ENCODE measurements at regions not wholly inside any gene's neighbourhood (a gene's known extent, or its start where the extent isn't known, plus 50 kb on each side); places are given as distances from the start of the nearest gene placed in this dataset.

GRCh38 chr2:14533131-14533757 is 99.3 kb upstream of the LRATD1 start:
- no peak for DNase-seq (ENCODE audit: low spot score)

GRCh38 chr2:14535156-14535555 is 97.4 kb upstream of the LRATD1 start:
- DNase-seq (ENCODE audit: low spot score) = no peak

GRCh38 chr2:14536976-14537375 is 95.5 kb upstream of the LRATD1 start:
- no peak for DNase-seq (ENCODE audit: low spot score)

GRCh38 chr2:14540015-14540414 is 92.5 kb upstream of the LRATD1 start:
- DNase-seq (ENCODE audit: low spot score) = no peak

- no peak for DNase-seq (ENCODE audit: low spot score)
Observed at GRCh38 chr2:14543284-14543683, 89.2 kb upstream of the LRATD1 start.

GRCh38 chr2:14544247-14544646 is 88.3 kb upstream of the LRATD1 start:
- DNase-seq (ENCODE audit: low spot score) = no peak

GRCh38 chr2:14547830-14548229 is 84.7 kb upstream of the LRATD1 start:
- no peak for DNase-seq (ENCODE audit: low spot score)

GRCh38 chr2:14550658-14551057 is 81.9 kb upstream of the LRATD1 start:
- DNase-seq (ENCODE audit: low spot score) = no peak

GRCh38 chr2:14551069-14551468 is 81.4 kb upstream of the LRATD1 start:
- DNase-seq (ENCODE audit: low spot score) = no peak

GRCh38 chr2:14552286-14552685 is 80.2 kb upstream of the LRATD1 start:
- DNase-seq (ENCODE audit: low spot score) = no peak

GRCh38 chr2:14552818-14553217 is 79.7 kb upstream of the LRATD1 start:
- no peak for DNase-seq (ENCODE audit: low spot score)

GRCh38 chr2:14554849-14555545 is 77.5 kb upstream of the LRATD1 start:
- no peak for DNase-seq (ENCODE audit: low spot score)

- DNase-seq (ENCODE audit: low spot score) = no peak
Observed at GRCh38 chr2:14557111-14557510, 75.4 kb upstream of the LRATD1 start.

GRCh38 chr2:14557916-14558315 is 74.6 kb upstream of the LRATD1 start:
- DNase-seq (ENCODE audit: low spot score) = no peak

- no peak for DNase-seq (ENCODE audit: low spot score)
Observed at GRCh38 chr2:14558335-14558919, 74.1 kb upstream of the LRATD1 start.

- DNase-seq (ENCODE audit: low spot score) = no peak
Observed at GRCh38 chr2:14560716-14561115, 71.8 kb upstream of the LRATD1 start.

- no peak for DNase-seq (ENCODE audit: low spot score)
Observed at GRCh38 chr2:14563324-14563723, 69.2 kb upstream of the LRATD1 start.

GRCh38 chr2:14565666-14566065 is 66.9 kb upstream of the LRATD1 start:
- DNase-seq (ENCODE audit: low spot score) = no peak

GRCh38 chr2:14567561-14567960 is 65.0 kb upstream of the LRATD1 start:
- no peak for DNase-seq (ENCODE audit: low spot score)

GRCh38 chr2:14569294-14569693 is 63.2 kb upstream of the LRATD1 start:
- DNase-seq (ENCODE audit: low spot score) = no peak

GRCh38 chr2:14572633-14573032 is 59.9 kb upstream of the LRATD1 start:
- DNase-seq (ENCODE audit: low spot score) = no peak

GRCh38 chr2:14577843-14578242 is 54.7 kb upstream of the LRATD1 start:
- no peak for DNase-seq (ENCODE audit: low spot score)
